PC-3 (cell line): ENCODE measurements at regions not wholly inside any gene's neighbourhood (a gene's known extent, or its start where the extent isn't known, plus 50 kb on each side); places are given as distances from the start of the nearest gene placed in this dataset.

Source experiments
- CTCF ChIP-seq: fragments of 300-600 bp; sonication (generic); conservative IDR thresholded peaks from 2 replicates; pipeline ENCODE4 v1.5.1; 2017; ENCODE audit warnings: antibody characterized with exemption, low read depth, mild to moderate bottlenecking, low read length
- EZH2 ChIP-seq: fragments of 300-600 bp; sonication (generic); IDR thresholded peaks from one replicate; pipeline ENCODE4 v1.6.1; 2017; ENCODE audit warnings: antibody characterized with exemption, mild to moderate bottlenecking, low read length; ENCODE audit not compliant: unreplicated experiment
- EZH2phosphoT487 ChIP-seq: fragments of 300-600 bp; sonication (generic); IDR thresholded peaks from 2 replicates; pipeline ENCODE4 v1.6.1; 2018; ENCODE audit warnings: mild to moderate bottlenecking, antibody characterized with exemption, low read length, borderline replicate concordance

GRCh38 chr2:138087751-138088593 is 123.7 kb downstream of the HNMT start:
- TF ChIP-seq CTCF: no peak
- TF ChIP-seq EZH2: no peak
- TF ChIP-seq EZH2phosphoT487: no peak
